ENCODE measurements at regions not wholly inside any gene's neighbourhood (a gene's known extent, or its start where the extent isn't known, plus 50 kb on each side); places are given as distances from the start of the nearest gene placed in this dataset.

DNA sequence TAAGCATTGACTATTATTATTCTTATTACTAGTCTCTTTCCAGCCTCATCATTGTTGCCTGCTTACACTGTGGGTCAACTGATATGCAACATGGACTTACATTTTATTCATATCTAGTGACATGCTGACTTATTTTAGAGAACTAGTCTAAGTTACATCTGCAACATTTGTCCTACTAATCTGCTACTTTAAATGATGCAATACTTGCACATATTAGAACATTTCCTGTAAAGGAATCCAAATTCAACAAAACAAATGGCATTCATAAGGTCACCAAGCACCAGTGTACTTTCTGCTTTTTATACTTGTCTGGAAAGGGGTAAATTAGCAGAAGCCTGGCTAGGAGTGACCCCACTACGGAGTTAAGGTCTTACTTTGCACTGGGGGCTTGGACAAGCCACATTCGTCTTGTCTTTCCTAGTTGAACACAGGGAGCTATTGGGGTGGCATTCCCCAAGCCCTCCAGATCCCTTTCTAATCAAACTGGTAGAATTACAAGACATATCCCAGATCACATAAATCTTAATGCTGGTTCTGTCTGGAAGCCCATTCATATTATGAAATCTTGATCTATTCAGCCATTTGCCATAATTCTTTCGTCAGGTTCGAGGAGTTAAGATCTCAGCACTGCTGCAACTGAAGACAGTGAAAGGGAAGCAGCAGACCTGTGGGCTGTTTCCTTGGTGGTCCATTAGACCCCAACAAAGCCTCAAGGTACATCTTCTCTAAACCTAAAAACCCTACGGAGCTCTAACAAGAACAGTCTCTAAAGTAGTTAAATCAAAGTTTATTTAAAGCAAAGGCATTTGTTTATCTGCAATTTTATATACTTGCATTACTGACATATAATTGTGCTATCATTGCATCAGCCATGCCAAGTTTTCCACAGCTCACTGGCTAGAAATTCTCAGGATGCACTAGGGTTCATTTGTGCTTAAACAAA, 49.9 kb upstream of the RTN4 start:
- Histone ChIP-seq H3K36me3 (ENCODE audit: control insufficient read depth, insufficient read depth, low read length) (no peaks in the 10 kb centered on the region), H3K4me3 (ENCODE audit: low read depth, low read length) (no peak overlapping the region), H3K27me3 (ENCODE audit: control insufficient read depth, insufficient read depth, low read length) (no peaks in the 10 kb centered on the region)
- FAIRE-seq, result no peak
- TF ChIP-seq, protein P1, sequence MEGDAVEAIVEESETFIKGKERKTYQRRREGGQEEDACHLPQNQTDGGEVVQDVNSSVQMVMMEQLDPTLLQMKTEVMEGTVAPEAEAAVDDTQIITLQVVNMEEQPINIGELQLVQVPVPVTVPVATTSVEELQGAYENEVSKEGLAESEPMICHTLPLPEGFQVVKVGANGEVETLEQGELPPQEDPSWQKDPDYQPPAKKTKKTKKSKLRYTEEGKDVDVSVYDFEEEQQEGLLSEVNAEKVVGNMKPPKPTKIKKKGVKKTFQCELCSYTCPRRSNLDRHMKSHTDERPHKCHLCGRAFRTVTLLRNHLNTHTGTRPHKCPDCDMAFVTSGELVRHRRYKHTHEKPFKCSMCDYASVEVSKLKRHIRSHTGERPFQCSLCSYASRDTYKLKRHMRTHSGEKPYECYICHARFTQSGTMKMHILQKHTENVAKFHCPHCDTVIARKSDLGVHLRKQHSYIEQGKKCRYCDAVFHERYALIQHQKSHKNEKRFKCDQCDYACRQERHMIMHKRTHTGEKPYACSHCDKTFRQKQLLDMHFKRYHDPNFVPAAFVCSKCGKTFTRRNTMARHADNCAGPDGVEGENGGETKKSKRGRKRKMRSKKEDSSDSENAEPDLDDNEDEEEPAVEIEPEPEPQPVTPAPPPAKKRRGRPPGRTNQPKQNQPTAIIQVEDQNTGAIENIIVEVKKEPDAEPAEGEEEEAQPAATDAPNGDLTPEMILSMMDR (IDR thresholded peaks at IDR 0.05; ENCODE audit: insufficient read depth, low read length, severe bottlenecking), result no peak
- peak; percentile 54 for DNase-seq (ENCODE audit: low read depth)

Data from bronchial epithelial cell (primary cell).